GM10266 (cell line): ENCODE measurements at regions not wholly inside any gene's neighbourhood (a gene's known extent, or its start where the extent isn't known, plus 50 kb on each side); places are given as distances from the start of the nearest gene placed in this dataset.

Source experiments
- DNase-seq: peaks from one replicate; pipeline ENCODE4 v3.0.0; 2012; ENCODE audit errors: extremely low spot score
- CTCF ChIP-seq: IDR thresholded peaks from 2 replicates; pipeline ENCODE4 v1.5.1; 2012; ENCODE audit warnings: mild to moderate bottlenecking, low read depth; ENCODE audit not compliant: control insufficient read depth, insufficient read depth; ENCODE audit errors: missing control alignments

GRCh38 chr22:25509374-25509791 lies 55.1 kb upstream of the GRK3 start:
- no peak for TF ChIP-seq CTCF
- no peak for DNase-seq

GRCh38 chr22:25510876-25511275 lies 53.6 kb upstream of the GRK3 start:
- DNase-seq, result no peak
- TF ChIP-seq CTCF, result no peak

GRCh38 chr22:25511725-25512124 lies 52.8 kb upstream of the GRK3 start:
- no peak for DNase-seq
- no peak for TF ChIP-seq CTCF

GRCh38 chr22:25514436-25515180 lies 49.9 kb upstream of the GRK3 start:
- TF ChIP-seq CTCF, result no peak
- DNase-seq, result no peak
